ENCODE measurements at regions not wholly inside any gene's neighbourhood (a gene's known extent, or its start where the extent isn't known, plus 50 kb on each side); places are given as distances from the start of the nearest gene placed in this dataset.

DNA sequence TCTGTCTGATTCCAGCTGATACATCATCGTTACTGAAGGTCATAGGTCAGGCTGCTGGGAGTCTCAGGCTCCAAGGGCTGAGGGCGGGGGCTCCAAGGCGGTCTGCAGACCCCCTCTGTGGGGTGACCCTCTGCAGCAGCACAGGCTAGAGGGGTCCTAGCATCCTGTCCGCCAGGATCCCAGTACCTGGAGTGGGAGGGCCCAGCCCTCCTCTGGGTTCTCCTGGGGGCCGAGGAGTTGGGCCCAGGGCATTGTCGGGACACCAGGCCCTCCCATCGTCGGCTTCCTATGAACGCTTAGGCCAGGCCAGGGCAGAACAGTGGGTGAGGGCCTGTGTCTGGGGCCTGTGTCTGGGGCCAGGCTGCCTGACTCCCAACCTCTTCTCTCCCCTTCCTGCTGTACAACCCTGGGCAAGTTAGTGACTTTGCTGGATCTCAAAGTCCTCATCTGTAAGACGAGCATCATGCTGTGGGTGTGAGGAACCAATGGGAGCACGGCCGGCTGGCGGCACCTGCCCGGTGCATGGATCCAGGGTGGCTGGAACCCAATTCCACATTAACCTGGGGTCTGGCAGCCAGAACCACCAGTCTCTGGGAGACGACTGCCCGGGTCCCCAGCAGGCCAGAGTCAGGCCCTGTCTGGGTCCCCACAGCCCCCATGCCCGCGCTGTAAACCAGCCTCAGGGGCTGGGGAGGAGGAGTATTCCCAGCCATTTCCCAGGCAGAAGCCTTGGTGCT, 56.2 kb upstream of the COL18A1 start:
- intact Hi-C loops (cut with DNase I), result no loop called here
- no peaks in the 10 kb centered on the region for H3K36me3 ChIP-seq (replicated peaks in 1 of 2; ENCODE audit: insufficient read depth in 1 of 2, low read depth in 2 of 2)
- H3K9me3 ChIP-seq, result no peaks in the 10 kb centered on the region
- DNase-seq (no peak), ATAC-seq (no peak)
- WGBS, 2 donors, result 78 to 80% methylated on average over 8 to 18 of the region's 18 CpGs
- H3K4me1 ChIP-seq, result peaks cover 22% of the 10 kb centered on the region
- no peak overlapping the region for H3K4me3 ChIP-seq
- H3K27ac ChIP-seq, result peak overlapping the region in 3 of 4 donors; percentile 59 to 73 (median 72)
- no peak for TF ChIP-seq POLR2A (IDR thresholded peaks at IDR 0.05)
- TF ChIP-seq, protein P1, sequence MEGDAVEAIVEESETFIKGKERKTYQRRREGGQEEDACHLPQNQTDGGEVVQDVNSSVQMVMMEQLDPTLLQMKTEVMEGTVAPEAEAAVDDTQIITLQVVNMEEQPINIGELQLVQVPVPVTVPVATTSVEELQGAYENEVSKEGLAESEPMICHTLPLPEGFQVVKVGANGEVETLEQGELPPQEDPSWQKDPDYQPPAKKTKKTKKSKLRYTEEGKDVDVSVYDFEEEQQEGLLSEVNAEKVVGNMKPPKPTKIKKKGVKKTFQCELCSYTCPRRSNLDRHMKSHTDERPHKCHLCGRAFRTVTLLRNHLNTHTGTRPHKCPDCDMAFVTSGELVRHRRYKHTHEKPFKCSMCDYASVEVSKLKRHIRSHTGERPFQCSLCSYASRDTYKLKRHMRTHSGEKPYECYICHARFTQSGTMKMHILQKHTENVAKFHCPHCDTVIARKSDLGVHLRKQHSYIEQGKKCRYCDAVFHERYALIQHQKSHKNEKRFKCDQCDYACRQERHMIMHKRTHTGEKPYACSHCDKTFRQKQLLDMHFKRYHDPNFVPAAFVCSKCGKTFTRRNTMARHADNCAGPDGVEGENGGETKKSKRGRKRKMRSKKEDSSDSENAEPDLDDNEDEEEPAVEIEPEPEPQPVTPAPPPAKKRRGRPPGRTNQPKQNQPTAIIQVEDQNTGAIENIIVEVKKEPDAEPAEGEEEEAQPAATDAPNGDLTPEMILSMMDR (IDR thresholded peaks at IDR 0.05), result no peak
- H3K27me3 ChIP-seq, result no peaks in the 10 kb centered on the region

DNA sequence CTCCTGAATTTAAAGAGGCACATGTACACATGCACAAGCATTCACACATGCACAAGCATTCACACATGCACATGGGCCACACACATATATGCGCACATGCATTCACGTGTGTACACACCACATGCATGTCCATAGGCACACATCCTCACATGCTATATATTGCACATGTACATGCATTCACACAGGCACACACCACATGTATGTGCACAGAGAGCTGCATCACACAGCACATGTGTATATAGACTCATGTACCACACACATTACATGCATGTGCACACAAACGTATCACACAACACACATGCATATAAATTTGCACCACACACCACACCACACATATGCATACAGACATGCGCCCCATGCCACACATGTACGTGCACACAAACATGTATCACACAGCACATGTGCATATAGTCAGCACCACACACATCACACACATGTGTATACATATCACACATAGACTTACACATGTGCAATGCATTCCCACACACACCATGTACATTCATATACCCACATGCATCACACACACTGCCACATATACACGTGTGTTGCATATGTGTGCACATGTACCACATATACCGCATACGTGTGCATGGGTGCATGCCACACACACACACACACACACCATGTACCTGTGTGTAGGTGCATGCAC, 54.6 kb upstream of the COL18A1 start:
- 66 to 67% methylated on average over 8 of the region's 8 CpGs for WGBS, 2 donors
- H3K4me3 ChIP-seq, result no peak overlapping the region

DNA sequence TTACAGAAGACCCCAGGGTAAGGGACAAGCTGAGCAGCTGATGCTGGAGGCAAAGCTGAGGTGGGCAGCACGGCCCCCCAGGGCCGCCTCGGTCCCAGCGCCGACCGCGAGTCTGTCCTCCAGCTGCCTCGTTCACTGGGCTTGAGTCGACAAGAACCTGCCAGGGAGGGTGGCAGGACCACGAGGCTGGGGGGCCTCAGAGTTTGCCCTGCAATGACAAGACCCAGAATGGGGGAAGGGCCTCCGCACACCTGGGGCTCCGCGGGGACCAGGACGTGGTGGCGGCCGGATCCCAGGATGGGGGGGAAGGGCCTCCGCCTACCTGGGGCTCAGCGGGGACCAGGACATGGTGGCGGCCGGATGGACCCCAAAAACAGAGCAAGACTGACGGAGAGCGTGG, 53.9 kb upstream of the COL18A1 start:
- DNase-seq, result no peak
- 74 to 86% methylated on average over 11 to 22 of the region's 22 CpGs for WGBS, 2 donors
- no peak overlapping the region for H3K27ac ChIP-seq

More for the DNA sequence above, 54.6 kb upstream of the COL18A1 start:
- H3K36me3 ChIP-seq (replicated peaks in 1 of 2; ENCODE audit: insufficient read depth in 1 of 2, low read depth in 2 of 2), result no peaks in the 10 kb centered on the region
- no peak for TF ChIP-seq POLR2A (IDR thresholded peaks at IDR 0.05)
- TF ChIP-seq, protein P1 (IDR thresholded peaks at IDR 0.05), result no peak
- no peaks in the 10 kb centered on the region for H3K27me3 ChIP-seq
- H3K27ac ChIP-seq, result peak overlapping the region in 3 of 4 donors; percentile 59 to 73 (median 72)
- H3K4me1 ChIP-seq, result peaks cover 22% of the 10 kb centered on the region
- H3K9me3 ChIP-seq, result no peaks in the 10 kb centered on the region
- intact Hi-C loops (cut with DNase I), result no loop called here
- ATAC-seq, result no peak
- DNase-seq, result no peak

DNA sequence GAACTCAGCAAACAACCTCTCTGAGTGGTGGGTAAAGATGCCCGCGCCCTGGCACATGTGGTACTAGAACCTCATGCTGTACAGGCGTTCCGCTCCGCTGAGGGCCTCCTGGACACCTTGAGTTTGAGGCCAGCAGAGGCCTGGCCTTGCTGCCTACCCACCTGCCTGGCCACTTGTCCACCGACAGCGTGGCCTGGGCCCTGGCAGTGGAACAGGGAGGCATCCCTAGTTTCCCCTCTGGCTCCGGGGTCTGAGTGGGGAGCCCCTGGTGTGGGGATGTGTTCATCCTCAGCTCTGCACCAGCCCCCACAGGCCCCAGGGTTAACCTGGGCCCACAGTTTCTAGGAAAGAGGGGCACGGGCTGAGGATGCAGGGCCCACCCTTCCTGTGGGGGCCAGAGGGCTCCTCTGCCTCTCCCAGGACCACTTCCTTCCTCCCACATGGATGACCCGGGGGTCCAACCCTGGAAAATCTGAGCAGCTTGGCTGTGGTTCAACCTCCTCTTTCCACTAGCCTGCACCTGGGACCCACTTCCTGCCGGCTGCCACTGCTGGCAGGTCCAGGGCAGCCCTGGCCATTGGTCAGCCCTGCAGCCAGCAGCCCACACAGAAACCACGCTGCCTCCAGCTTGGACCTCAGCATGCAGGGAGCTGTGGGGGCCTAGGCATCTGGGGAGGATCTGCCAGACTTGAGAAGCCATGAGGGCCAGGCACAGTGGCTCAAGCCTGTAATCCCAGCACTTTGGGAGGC, 53.3 kb upstream of the COL18A1 start:
- H3K27ac ChIP-seq, result no peak overlapping the region
- H3K4me1 ChIP-seq, result peaks cover 27% of the 10 kb centered on the region
- TF ChIP-seq, protein P1 (IDR thresholded peaks at IDR 0.05), result no peak
- TF ChIP-seq POLR2A (IDR thresholded peaks at IDR 0.05), result no peak
- intact Hi-C loops (cut with DNase I), result no loop called here
- no peaks in the 10 kb centered on the region for H3K27me3 ChIP-seq
- 72% methylated on average over 6 to 12 of the region's 12 CpGs for WGBS, 2 donors
- no peak overlapping the region for H3K4me3 ChIP-seq
- DNase-seq (no peak), ATAC-seq (no peak)
- no peaks in the 10 kb centered on the region for H3K9me3 ChIP-seq
- no peaks in the 10 kb centered on the region for H3K36me3 ChIP-seq (replicated peaks in 1 of 2; ENCODE audit: insufficient read depth in 1 of 2, low read depth in 2 of 2)

More for the DNA sequence above, 53.9 kb upstream of the COL18A1 start:
- intact Hi-C loops (cut with DNase I), result no loop called here
- ATAC-seq, result no peak
- H3K36me3 ChIP-seq (replicated peaks in 1 of 2; ENCODE audit: insufficient read depth in 1 of 2, low read depth in 2 of 2), result no peaks in the 10 kb centered on the region
- H3K4me3 ChIP-seq, result no peak overlapping the region
- TF ChIP-seq, protein P1 (IDR thresholded peaks at IDR 0.05), result no peak
- TF ChIP-seq POLR2A (IDR thresholded peaks at IDR 0.05), result no peak
- no peaks in the 10 kb centered on the region for H3K27me3 ChIP-seq
- no peaks in the 10 kb centered on the region for H3K9me3 ChIP-seq
- H3K4me1 ChIP-seq, result peaks cover 22% of the 10 kb centered on the region
